ENCODE measurements at regions not wholly inside any gene's neighbourhood (a gene's known extent, or its start where the extent isn't known, plus 50 kb on each side); places are given as distances from the start of the nearest gene placed in this dataset.

DNA sequence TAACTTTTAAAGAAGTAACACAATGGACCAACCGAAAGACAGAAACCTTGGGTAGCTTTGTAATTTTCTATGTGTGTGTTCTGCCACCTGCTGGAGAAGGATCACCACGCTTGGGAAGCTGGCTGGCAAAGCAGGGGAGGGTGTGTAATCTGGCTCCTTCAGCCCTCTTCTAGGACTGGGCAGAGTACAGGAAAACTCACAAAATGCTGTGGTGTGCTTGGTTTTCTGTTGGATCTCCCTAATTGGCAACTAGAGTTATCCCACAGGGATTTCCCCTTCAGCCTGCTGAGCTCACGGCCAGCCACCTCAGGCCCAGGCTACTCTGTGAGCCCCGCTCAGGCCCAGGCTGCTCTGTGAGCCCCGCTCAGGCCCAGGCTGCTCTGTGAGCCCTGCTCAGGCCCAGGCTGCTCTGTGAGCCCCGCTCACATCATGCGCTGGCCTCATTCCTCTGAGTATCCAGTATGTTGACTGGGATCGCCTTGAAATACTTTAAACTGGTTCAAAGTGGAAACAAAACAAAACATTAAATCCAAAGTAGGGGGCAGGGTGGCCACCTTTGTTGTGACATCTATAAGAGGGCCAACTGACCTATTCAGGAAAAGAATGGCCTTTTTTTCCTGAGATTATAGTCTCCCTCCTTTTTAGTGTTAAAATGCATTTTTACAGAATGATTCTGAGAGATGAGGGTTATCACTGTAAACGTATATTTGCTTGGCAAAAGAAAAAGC lies 52.0 kb upstream of the RNU6-8 start:
- Histone ChIP-seq H3K36me3 (replicated peaks; ENCODE audit: insufficient read depth, low read depth) (no peaks in the 10 kb centered on the region), H3K27ac (peak overlapping the region; percentile 44), H3K9me2 (replicated peaks; ENCODE audit: insufficient read depth) (no peaks in the 10 kb centered on the region), H2AFZ (peak overlapping the region; percentile 39), H3K27me3 (no peaks in the 10 kb centered on the region), H3K4me3 (no peak overlapping the region), H3K4me2 (no peak overlapping the region), H3K9me3 (ENCODE audit: low read depth) (no peaks in the 10 kb centered on the region), H4K20me1 (ENCODE audit: insufficient read depth, poor library complexity, severe bottlenecking) (no peaks in the 10 kb centered on the region), H3K79me2 (no peaks in the 10 kb centered on the region), H3K4me1 (ENCODE audit: insufficient read depth) (peaks cover 24% of the 10 kb centered on the region)
- WGBS (ENCODE audit: low lambda C conversion rate, missing lambda C conversion rate): 64% methylated on average over 9 of the region's 9 CpGs
- DNase-seq (ENCODE audit: low spot score): peak; percentile 85
- TF ChIP-seq CTCF (IDR thresholded peaks at IDR 0.05; ENCODE audit: poor library complexity): peak; percentile 87
- no peak for TF ChIP-seq EZH2 (IDR thresholded peaks at IDR 0.05; ENCODE audit: borderline replicate concordance)
- no peak for TF ChIP-seq EZH2phosphoT487 (IDR thresholded peaks at IDR 0.05; ENCODE audit: low read depth, severe bottlenecking, unreplicated experiment)

DNA sequence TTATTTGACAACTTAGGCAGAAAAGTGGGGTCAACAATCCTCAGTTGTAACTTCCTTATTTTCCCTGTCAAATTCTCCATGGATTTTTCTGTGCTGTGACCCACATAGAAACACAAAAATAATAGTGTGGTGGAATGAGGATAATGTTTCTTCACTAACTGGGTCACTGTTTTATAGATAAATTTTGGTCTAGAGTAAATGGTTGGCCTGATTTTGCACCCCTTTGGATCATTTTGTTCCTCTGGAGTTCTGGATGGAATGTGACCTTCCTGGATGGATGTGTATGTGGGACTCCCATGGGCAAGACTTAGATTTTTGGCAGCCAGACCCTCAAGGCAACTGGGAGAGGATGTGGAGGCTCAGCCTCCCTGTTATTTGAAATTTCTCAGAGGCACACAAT lies 52.7 kb upstream of the RNU6-8 start:
- peak overlapping the region; percentile 44 for H3K27ac ChIP-seq
- H3K9me3 ChIP-seq (ENCODE audit: low read depth): no peaks in the 10 kb centered on the region
- H3K9me2 ChIP-seq (replicated peaks; ENCODE audit: insufficient read depth): no peaks in the 10 kb centered on the region
- TF ChIP-seq EZH2phosphoT487 (IDR thresholded peaks at IDR 0.05; ENCODE audit: low read depth, severe bottlenecking, unreplicated experiment): no peak
- no peak for TF ChIP-seq EZH2 (IDR thresholded peaks at IDR 0.05; ENCODE audit: borderline replicate concordance)
- no peak for TF ChIP-seq CTCF (IDR thresholded peaks at IDR 0.05; ENCODE audit: poor library complexity)
- H4K20me1 ChIP-seq (ENCODE audit: insufficient read depth, poor library complexity, severe bottlenecking): no peaks in the 10 kb centered on the region
- no peak overlapping the region for H3K4me2 ChIP-seq
- no peaks in the 10 kb centered on the region for H3K27me3 ChIP-seq
- H2AFZ ChIP-seq: no peak overlapping the region
- H3K79me2 ChIP-seq: no peaks in the 10 kb centered on the region
- no peak overlapping the region for H3K4me3 ChIP-seq
- DNase-seq (ENCODE audit: low spot score): no peak
- no peaks in the 10 kb centered on the region for H3K36me3 ChIP-seq (replicated peaks; ENCODE audit: insufficient read depth, low read depth)
- H3K4me1 ChIP-seq (ENCODE audit: insufficient read depth): peaks cover 26% of the 10 kb centered on the region

DNA sequence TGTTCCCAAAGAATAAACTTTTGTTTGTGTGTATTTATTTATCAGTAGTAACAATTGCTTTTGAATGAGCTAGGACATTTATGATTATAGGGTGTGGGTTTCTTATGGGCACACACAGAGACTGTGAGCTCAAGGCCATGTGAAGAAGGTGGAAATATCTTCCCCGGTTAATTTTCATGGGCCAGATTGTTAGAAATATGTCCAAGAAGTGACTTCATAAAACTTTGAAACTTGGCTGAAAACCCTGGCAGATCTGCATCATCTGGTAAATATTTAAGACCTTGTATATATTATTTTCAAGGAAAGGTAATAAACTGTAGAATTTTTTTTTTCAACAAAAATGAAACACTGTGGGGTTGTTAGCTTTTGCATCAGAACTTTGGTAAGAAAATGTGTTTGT lies 53.5 kb upstream of the RNU6-8 start:
- H2AFZ ChIP-seq: no peak overlapping the region
- H3K4me2 ChIP-seq: no peak overlapping the region
- no peaks in the 10 kb centered on the region for H3K9me2 ChIP-seq (replicated peaks; ENCODE audit: insufficient read depth)
- no peaks in the 10 kb centered on the region for H3K36me3 ChIP-seq (replicated peaks; ENCODE audit: insufficient read depth, low read depth)
- H3K27ac ChIP-seq: no peak overlapping the region
- no peak for TF ChIP-seq EZH2phosphoT487 (IDR thresholded peaks at IDR 0.05; ENCODE audit: low read depth, severe bottlenecking, unreplicated experiment)
- no peak for TF ChIP-seq EZH2 (IDR thresholded peaks at IDR 0.05; ENCODE audit: borderline replicate concordance)
- TF ChIP-seq CTCF (IDR thresholded peaks at IDR 0.05; ENCODE audit: poor library complexity): no peak
- WGBS (ENCODE audit: low lambda C conversion rate, missing lambda C conversion rate): 48% methylated on average over 1 of the region's 1 CpG
- DNase-seq (ENCODE audit: low spot score): no peak
- H4K20me1 ChIP-seq (ENCODE audit: insufficient read depth, poor library complexity, severe bottlenecking): no peaks in the 10 kb centered on the region
- no peaks in the 10 kb centered on the region for H3K27me3 ChIP-seq
- H3K4me1 ChIP-seq (ENCODE audit: insufficient read depth): peaks cover 26% of the 10 kb centered on the region
- H3K4me3 ChIP-seq: no peak overlapping the region
- no peaks in the 10 kb centered on the region for H3K9me3 ChIP-seq (ENCODE audit: low read depth)
- H3K79me2 ChIP-seq: no peaks in the 10 kb centered on the region

All from hepatocyte (in vitro differentiated cells).